ENCODE measurements at regions not wholly inside any gene's neighbourhood (a gene's known extent, or its start where the extent isn't known, plus 50 kb on each side); places are given as distances from the start of the nearest gene placed in this dataset.
A peak's percentile ranks its signal among the peaks of the same experiment; 100 is the strongest.

GRCh38 chr2:60633615-60634014, 80.2 kb upstream of the BCL11A start:
- DNase-seq (no peak), ATAC-seq (replicated peaks) (no peak)
- Mint-ChIP-seq H3K4me1 (ENCODE audit: low read depth in 2 of 2) (no peaks in the 10 kb centered on the region), H3K9me3 (no peaks in the 10 kb centered on the region), H3K27me3 (peaks cover 55 to 67% of the 10 kb centered on the region in 2 donors), H3K27ac (no peak overlapping the region), H3K4me3 (no peak overlapping the region), H3K36me3 (ENCODE audit: insufficient read depth) (no peaks in the 10 kb centered on the region)

GRCh38 chr2:60634438-60634837, 81.0 kb upstream of the BCL11A start:
- DNase-seq = no peak
- Mint-ChIP-seq H3K4me3 (no peak overlapping the region), H3K4me1 (ENCODE audit: low read depth in 2 of 2) (no peaks in the 10 kb centered on the region), H3K27ac (no peak overlapping the region), H3K27me3 (peaks cover 47 to 62% of the 10 kb centered on the region in 2 donors), H3K36me3 (ENCODE audit: insufficient read depth) (no peaks in the 10 kb centered on the region), H3K9me3 (no peaks in the 10 kb centered on the region)
- no peak for ATAC-seq (replicated peaks)

GRCh38 chr2:60641811-60642788, 88.6 kb upstream of the BCL11A start:
- no peak overlapping the region for H3K27ac Mint-ChIP-seq
- peak; percentile 43 for ATAC-seq (replicated peaks)
- no peak overlapping the region for H3K4me3 Mint-ChIP-seq
- no peaks in the 10 kb centered on the region for H3K4me1 Mint-ChIP-seq (ENCODE audit: low read depth in 2 of 2)
- H3K36me3 Mint-ChIP-seq (ENCODE audit: insufficient read depth) = no peaks in the 10 kb centered on the region
- H3K27me3 Mint-ChIP-seq = peaks cover 37 to 61% of the 10 kb centered on the region in 2 donors
- no peaks in the 10 kb centered on the region for H3K9me3 Mint-ChIP-seq
- DNase-seq = peak; percentile 8 to 13 (median 13)

GRCh38 chr2:60643747-60644146, 90.3 kb upstream of the BCL11A start:
- Mint-ChIP-seq H3K9me3 (no peaks in the 10 kb centered on the region), H3K4me3 (no peak overlapping the region), H3K27ac (no peak overlapping the region), H3K27me3 (peaks cover 45 to 77% of the 10 kb centered on the region in 2 donors), H3K4me1 (ENCODE audit: low read depth in 2 of 2) (no peaks in the 10 kb centered on the region), H3K36me3 (ENCODE audit: insufficient read depth) (no peaks in the 10 kb centered on the region)
- DNase-seq (no peak), ATAC-seq (replicated peaks) (no peak)

- peaks cover 43 to 70% of the 10 kb centered on the region in 2 donors for H3K27me3 Mint-ChIP-seq
- H3K36me3 Mint-ChIP-seq (ENCODE audit: insufficient read depth) = no peaks in the 10 kb centered on the region
- no peak overlapping the region for H3K27ac Mint-ChIP-seq
- H3K4me3 Mint-ChIP-seq = no peak overlapping the region
- H3K4me1 Mint-ChIP-seq (ENCODE audit: low read depth in 2 of 2) = no peaks in the 10 kb centered on the region
- no peak for ATAC-seq (replicated peaks)
- no peak for DNase-seq
- H3K9me3 Mint-ChIP-seq = no peaks in the 10 kb centered on the region
Measured at GRCh38 chr2:60644951-60645350, 91.5 kb upstream of the BCL11A start.

- H3K4me1 Mint-ChIP-seq (ENCODE audit: low read depth in 2 of 2) = no peaks in the 10 kb centered on the region
- H3K36me3 Mint-ChIP-seq (ENCODE audit: insufficient read depth) = peaks cover 2% of the 10 kb centered on the region
- DNase-seq (no peak), ATAC-seq (replicated peaks) (no peak)
- peaks cover 56 to 84% of the 10 kb centered on the region in 2 donors for H3K27me3 Mint-ChIP-seq
- no peak overlapping the region for H3K4me3 Mint-ChIP-seq
- H3K27ac Mint-ChIP-seq = no peak overlapping the region
- no peaks in the 10 kb centered on the region for H3K9me3 Mint-ChIP-seq
Measured at GRCh38 chr2:60648191-60648590, 94.7 kb upstream of the BCL11A start.

GRCh38 chr2:60649721-60650120, 96.3 kb upstream of the BCL11A start:
- Mint-ChIP-seq H3K27me3 (peaks cover 55 to 72% of the 10 kb centered on the region in 2 donors), H3K27ac (no peak overlapping the region), H3K4me3 (no peak overlapping the region), H3K36me3 (ENCODE audit: insufficient read depth) (peaks cover 2% of the 10 kb centered on the region), H3K9me3 (no peaks in the 10 kb centered on the region), H3K4me1 (ENCODE audit: low read depth in 2 of 2) (no peaks in the 10 kb centered on the region)
- ATAC-seq (replicated peaks) (no peak), DNase-seq (no peak)

- DNase-seq = no peak
- Mint-ChIP-seq H3K4me3 (no peak overlapping the region), H3K36me3 (ENCODE audit: insufficient read depth) (peaks cover 2% of the 10 kb centered on the region), H3K27me3 (peaks cover 38 to 44% of the 10 kb centered on the region in 2 donors), H3K27ac (no peak overlapping the region), H3K4me1 (ENCODE audit: low read depth in 2 of 2) (no peaks in the 10 kb centered on the region), H3K9me3 (no peaks in the 10 kb centered on the region)
- ATAC-seq (replicated peaks) = no peak
Measured at GRCh38 chr2:60652832-60653340, 99.4 kb upstream of the BCL11A start.

GRCh38 chr2:60657673-60658072, 98.4 kb upstream of the PAPOLG start:
- no peaks in the 10 kb centered on the region for H3K9me3 Mint-ChIP-seq
- no peaks in the 10 kb centered on the region for H3K4me1 Mint-ChIP-seq (ENCODE audit: low read depth in 2 of 2)
- H3K36me3 Mint-ChIP-seq (ENCODE audit: insufficient read depth) = no peaks in the 10 kb centered on the region
- no peak overlapping the region for H3K27ac Mint-ChIP-seq
- peaks cover 34 to 45% of the 10 kb centered on the region in 2 donors for H3K27me3 Mint-ChIP-seq
- no peak for ATAC-seq (replicated peaks)
- no peak for DNase-seq
- H3K4me3 Mint-ChIP-seq = no peak overlapping the region

- no peaks in the 10 kb centered on the region for H3K4me1 Mint-ChIP-seq (ENCODE audit: low read depth in 2 of 2)
- no peaks in the 10 kb centered on the region for H3K36me3 Mint-ChIP-seq (ENCODE audit: insufficient read depth)
- no peak for ATAC-seq (replicated peaks)
- DNase-seq = no peak
- no peaks in the 10 kb centered on the region for H3K9me3 Mint-ChIP-seq
- H3K27ac Mint-ChIP-seq = no peak overlapping the region
- H3K27me3 Mint-ChIP-seq = peaks cover 35 to 43% of the 10 kb centered on the region in 2 donors
- no peak overlapping the region for H3K4me3 Mint-ChIP-seq
Measured at GRCh38 chr2:60659026-60659425, 97.0 kb upstream of the PAPOLG start.

- no peaks in the 10 kb centered on the region for H3K9me3 Mint-ChIP-seq
- H3K4me3 Mint-ChIP-seq = no peak overlapping the region
- DNase-seq = no peak
- peaks cover 41 to 52% of the 10 kb centered on the region in 2 donors for H3K27me3 Mint-ChIP-seq
- no peak overlapping the region for H3K27ac Mint-ChIP-seq
- H3K36me3 Mint-ChIP-seq (ENCODE audit: insufficient read depth) = no peaks in the 10 kb centered on the region
- no peaks in the 10 kb centered on the region for H3K4me1 Mint-ChIP-seq (ENCODE audit: low read depth in 2 of 2)
- no peak for ATAC-seq (replicated peaks)
Measured at GRCh38 chr2:60661073-60661738, 94.9 kb upstream of the PAPOLG start.

- Mint-ChIP-seq H3K9me3 (no peaks in the 10 kb centered on the region), H3K4me3 (no peak overlapping the region), H3K27ac (no peak overlapping the region), H3K4me1 (ENCODE audit: low read depth in 2 of 2) (no peaks in the 10 kb centered on the region), H3K27me3 (peaks cover 41 to 50% of the 10 kb centered on the region in 2 donors), H3K36me3 (ENCODE audit: insufficient read depth) (no peaks in the 10 kb centered on the region)
- no peak for DNase-seq
- no peak for ATAC-seq (replicated peaks)
Measured at GRCh38 chr2:60662781-60663180, 93.3 kb upstream of the PAPOLG start.

GRCh38 chr2:60671966-60672365, 84.1 kb upstream of the PAPOLG start:
- Mint-ChIP-seq H3K36me3 (ENCODE audit: insufficient read depth) (no peaks in the 10 kb centered on the region), H3K4me1 (ENCODE audit: low read depth in 2 of 2) (peaks cover 0 to 4% of the 10 kb centered on the region in 2 donors), H3K27ac (no peak overlapping the region), H3K4me3 (no peak overlapping the region), H3K27me3 (peaks cover 0 to 7% of the 10 kb centered on the region in 2 donors), H3K9me3 (no peaks in the 10 kb centered on the region)
- DNase-seq (no peak), ATAC-seq (replicated peaks) (no peak)

Data from effector memory CD8-positive, alpha-beta T cell (primary cell).